ENCODE measurements at regions not wholly inside any gene's neighbourhood (a gene's known extent, or its start where the extent isn't known, plus 50 kb on each side); places are given as distances from the start of the nearest gene placed in this dataset.

DNA sequence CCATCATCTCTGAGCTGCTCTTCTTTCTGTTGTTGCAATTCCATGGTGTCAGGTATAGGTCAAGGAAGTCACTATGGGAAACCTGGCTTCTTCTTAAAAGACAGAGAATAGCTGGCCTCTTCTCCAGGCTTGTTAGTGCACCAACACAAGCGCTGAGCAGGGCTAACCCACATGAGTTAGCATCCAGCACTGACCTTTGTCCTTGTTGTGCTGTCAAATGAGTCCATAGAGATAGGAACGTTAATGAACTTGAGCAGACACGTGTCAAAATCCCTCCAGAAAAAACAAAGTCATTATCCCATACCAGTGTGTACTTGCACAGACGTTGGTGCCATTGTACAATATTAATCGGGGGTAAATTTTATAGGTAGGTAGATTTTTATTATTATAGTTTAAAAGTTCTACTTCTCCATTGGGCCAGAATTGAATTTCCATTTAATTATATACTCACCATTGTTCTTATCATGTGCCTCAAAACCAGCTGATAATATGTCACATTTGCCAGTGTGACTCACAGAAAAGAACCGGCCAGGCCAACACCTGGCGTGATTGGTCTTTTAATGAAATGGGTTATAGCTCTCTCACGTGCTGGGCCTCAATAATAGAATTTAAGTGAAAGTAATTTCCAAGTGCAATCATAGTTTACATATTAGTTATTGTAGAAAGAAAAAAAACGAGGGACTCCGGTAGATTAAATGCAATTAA lies 468.8 kb upstream of the MGMT start:
- no peak for DNase-seq

DNA sequence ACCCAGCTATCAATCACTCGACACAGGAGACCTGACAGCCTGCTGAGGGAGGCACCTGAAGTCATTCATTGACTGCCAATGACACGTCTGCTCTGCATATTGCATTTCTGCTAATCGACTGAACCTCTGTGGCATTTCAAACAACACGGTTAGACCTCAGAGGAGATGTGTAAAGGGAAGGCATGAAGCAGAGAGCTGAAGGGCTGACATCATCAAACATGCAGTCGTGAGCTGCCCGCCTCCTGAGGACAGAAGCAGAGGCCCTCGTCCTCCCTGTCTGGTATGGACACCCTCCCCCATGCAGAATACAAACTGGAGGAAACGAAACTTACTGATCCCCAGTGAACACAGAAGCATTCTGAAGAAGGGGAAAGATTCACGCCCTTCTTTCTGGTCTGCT lies 462.6 kb upstream of the MGMT start:
- no peak for DNase-seq

DNA sequence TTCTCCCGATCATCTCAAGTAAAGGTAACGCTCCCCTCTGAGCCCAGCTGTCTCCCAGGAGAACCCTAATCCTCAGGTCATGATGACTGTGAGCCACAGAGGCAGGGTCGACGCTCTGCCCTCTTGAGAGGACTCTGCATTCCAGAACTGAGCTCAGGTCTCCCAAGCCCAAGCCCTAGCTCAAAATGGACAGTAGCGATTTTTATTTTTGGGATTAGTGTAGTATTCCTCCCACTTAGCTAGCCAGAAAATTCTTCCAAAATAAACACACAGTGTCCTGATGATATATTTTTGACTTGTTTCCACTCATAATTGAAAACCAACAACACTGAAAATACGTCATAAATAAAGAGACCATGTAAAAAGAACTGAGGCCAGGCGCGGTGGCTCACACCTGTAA lies 462.0 kb upstream of the MGMT start:
- no peak for DNase-seq

DNA sequence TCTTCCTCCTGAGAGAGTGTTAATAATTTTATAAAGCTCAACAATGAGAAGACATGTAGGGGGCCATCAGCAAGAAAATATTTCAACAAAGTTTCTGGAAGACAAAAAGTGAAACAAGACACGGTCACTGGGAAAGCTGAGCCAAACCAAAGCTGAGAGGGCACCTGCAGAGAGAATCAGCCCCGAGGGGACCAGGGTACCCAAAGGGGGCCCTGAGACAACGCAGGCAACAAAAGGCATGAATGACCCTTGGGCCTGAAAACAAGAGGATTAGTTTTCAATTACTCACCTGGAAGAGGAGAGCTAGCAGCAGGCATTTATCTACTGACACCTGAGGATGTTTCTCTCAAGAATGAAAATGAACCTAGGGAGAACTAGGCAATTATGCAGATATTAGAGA lies 461.2 kb upstream of the MGMT start:
- no peak for DNase-seq

- DNase-seq = no peak
Observed at GRCh38 chr10:129018511-129018910, 448.5 kb upstream of the MGMT start.

GRCh38 chr10:129020651-129021330 lies 446.2 kb upstream of the MGMT start:
- no peak for DNase-seq

DNA sequence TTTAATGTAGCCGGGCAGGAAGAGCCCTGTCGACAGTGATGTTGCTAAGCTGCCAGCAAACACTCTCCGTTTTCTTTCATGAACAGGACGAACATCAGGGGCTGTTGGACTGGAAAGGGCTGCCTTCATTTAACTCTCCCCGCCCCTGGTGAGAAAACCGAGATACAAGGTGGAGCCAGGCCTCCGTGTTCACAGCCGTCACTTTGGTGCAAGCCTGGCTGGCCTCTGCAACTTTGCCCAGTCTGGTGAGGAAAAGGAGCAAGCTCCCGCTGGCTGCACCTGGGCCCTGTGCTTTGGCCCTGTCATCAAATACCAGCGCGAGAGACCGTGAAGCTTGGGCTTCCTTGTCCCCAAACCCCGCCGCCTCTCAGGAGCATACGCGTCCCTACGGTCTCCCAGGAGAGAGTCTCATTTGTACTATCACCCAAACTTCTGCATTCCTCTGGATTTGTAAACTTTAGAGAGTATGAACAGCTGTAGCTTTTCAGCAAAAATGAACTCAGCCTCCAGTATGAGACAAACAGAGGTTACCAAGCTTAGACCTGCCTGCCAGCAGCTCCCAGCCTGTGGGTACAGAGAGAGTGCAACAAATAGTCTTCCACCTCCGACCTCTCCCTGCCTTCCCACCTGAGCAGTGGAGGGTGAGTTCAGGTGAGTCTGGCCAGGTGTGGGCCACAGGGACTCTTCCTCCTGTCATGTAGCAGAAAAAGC lies 445.3 kb upstream of the MGMT start:
- DNase-seq = no peak

DNA sequence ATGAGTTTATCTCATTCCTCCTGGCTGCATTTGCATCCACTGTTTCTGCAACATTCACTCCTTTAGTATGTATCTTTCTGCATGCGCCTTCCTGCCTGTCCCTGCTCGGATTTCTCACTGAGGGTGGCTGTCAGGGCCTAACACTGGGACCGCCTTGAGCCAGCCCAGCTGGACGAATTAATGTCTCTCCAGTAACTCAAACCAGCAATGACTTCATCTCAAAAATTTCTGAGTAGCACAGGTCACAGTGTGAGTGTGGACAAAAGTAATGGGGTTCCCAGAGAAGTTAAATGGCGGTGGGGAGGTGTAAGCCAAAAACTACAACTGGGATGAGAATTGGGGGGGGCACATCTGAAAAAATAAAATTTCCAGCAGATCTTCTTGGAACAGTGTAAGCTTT lies 444.0 kb upstream of the MGMT start:
- no peak for DNase-seq

DNA sequence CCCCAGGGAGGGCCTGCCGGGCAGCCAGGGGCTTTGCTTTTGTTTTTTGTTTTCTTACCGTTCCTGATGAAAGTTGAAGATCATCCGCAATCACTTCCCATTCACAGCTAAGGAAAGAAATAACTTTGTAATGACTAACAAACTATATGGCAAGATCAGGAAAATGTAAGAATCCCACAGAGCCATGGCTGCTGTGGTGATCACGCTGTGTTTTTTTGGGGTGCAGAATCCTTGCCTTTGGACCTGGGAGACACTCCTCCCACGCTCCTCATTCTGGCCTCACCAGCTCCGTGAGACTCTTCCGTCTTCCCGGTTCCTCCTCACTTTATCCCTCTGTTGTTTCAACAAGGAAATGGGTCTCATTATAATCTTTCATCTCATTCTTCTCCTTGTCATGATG lies 443.0 kb upstream of the MGMT start:
- no peak for DNase-seq

- DNase-seq = no peak
Observed at GRCh38 chr10:129025787-129026186, 441.3 kb upstream of the MGMT start.

DNA sequence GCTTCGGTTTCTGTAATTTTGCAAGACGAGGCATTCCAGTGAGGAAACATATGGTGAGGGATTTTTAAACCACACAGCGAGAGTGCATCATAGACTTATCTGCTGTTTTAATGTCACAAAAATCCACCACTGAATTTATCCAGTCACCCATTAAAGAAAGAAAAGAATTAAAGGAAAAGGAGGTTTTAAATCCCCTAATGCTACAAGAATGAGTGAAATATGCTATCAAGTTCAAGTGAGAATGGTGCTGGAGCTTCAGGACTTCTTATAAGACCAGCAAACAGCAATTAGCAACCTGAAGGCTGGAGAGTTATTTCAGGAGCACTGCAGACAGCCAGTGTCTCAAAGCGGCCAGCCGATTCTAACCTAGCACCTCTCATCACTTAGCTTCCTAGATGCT lies 439.1 kb upstream of the MGMT start:
- no peak for DNase-seq

DNA sequence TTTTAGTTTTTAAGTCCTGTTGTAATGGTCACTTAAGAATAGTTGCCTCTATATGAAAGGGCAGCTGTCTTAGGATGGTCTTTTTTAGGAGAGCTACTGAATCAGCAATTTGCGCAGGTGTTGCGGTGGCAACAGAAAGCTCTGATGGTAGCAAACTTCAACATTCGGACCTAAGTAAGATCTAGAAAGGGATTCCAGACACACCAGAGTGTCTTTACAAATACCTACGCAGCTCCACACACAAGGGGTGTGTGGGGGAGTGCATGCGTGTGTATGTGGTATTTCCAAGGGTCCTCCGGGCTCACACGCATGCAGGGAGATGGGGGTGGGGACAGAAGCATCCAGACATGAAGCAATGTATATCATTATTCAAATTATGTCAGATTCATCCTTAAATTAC lies 438.6 kb upstream of the MGMT start:
- DNase-seq = no peak

DNA sequence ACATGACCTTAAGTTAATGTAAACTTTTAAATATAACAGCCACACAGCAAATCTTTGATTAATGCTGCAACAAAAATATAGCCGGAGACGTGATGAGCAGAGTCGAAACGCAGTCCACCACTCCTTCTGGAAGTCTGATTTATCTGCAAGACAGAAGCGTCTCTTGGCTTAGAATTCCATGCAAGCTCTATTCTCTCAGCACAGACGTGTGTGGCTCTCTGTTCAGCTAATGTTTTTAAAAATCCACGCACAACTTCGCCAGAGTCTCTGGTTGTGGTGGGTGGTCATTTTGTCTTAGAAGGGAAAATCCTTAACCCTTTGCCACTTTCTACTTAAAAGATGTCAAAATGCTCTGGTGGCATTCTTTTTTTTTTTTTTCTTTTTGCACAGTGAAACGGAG lies 438.0 kb upstream of the MGMT start:
- DNase-seq = no peak

- no peak for DNase-seq
Observed at GRCh38 chr10:129029851-129030602, 437.0 kb upstream of the MGMT start.

- DNase-seq = no peak
Observed at GRCh38 chr10:129030603-129030895, 436.5 kb upstream of the MGMT start.

DNA sequence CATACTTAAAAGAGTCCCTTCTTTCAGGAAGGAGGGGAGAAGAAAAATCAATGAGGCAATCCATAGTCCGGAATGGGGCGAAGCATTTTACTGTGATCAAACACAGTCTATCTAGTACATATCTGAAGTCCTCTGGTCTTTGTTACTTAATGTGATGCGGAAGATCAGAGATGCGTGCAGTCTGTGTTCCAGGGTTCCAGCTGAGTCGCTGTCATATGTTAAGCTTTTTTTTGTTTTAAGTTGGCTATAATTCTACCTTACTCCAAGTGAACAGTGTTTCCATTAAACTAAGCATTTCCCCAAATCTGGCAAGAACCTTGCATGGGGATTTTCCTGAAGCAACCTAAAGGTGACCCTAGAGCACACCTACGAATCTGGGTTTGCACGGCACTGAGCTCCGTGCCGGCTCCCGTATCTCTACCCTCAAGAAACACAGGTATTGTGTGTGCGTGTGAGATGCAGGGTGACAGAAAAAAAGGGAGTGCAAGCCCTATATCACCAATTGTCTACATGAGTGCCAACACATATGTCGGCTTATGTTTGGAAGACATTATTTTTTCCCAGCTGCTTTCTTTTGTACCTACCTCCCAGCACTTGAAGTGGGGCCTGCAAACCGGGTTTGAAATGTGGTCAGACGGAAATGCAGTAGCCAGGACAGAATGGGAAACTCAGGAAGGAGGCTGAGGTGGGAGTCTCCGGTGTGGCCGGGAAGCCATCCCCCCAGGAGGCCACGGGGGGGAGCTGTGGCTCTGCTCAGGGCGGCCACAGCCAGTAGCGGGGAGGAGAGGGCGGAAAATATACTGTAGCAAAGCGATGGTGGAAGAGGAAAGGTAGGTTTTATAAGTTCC lies 435.8 kb upstream of the MGMT start:
- DNase-seq = peak; percentile 77

DNA sequence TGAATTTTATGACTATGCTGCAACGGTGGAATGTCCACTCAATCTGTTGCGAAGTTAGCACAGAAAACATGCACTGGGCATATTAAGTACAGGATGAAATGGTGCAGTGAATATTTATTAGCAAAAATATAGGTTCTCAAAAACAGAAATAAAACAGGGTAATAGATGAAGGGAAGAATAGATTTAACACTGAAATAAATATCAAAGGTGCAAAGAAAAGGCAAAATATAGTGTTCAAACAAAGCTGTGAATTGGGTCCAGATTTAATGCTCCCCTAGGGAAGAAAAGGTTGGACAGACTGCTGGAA lies 435.2 kb upstream of the MGMT start:
- DNase-seq = no peak

- no peak for DNase-seq
Observed at GRCh38 chr10:129032372-129033313, 434.4 kb upstream of the MGMT start.

- DNase-seq = no peak
Observed at GRCh38 chr10:129033340-129033739, 433.7 kb upstream of the MGMT start.

DNA sequence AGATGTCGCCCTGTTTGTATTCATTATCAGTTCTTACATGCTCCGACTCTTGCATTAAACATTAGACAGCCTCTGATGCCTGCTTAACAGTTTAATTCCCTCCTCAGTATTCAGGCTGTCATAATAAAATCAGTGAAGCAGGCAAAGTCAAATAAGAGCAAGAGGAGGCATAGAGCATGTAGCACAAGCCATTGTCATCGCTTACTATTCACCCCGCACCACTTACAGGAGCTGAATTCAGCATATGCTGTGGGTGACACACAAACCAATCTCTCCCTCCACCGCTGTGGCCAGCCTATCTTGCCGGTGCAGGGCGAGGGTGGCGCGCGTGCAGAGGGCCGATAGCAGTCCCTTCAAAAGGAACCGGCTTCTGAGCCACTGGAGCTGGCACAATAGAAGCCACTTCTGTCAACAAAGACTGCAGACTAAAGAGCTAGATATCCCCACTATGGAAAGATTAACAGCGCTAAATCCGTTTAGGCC lies 433.2 kb upstream of the MGMT start:
- DNase-seq = no peak

- peak; percentile 73 for DNase-seq
Observed at GRCh38 chr10:129035052-129035827, 431.8 kb upstream of the MGMT start.

Data from activated CD8-positive, alpha-beta memory T cell treated with anti-CD3 and anti-CD28 coated beads, Interleukin-2, amount 50 U/mL, for 48 hours (primary cell).